K562 (cell line): ENCODE measurements at regions not wholly inside any gene's neighbourhood (a gene's known extent, or its start where the extent isn't known, plus 50 kb on each side); places are given as distances from the start of the nearest gene placed in this dataset.

Experiments used
- ATAC-seq: fragments of 200-7000 bp; cut with Tn5 transposase; 3 replicates; pipeline ENCODE4 v1.9.1; 2020; ENCODE audit warnings: moderate library complexity
- BruUV-seq: library from RNA; stranded (reverse); fragments of 400-500 nt; replicated peaks from 2 replicates; lab custom pipeline; 2021; lab: Mats Ljungman, UMichigan
- CTCF ChIA-PET: fragments of 300-600 bp; formaldehyde crosslinking; extraction: SDS; loops from one replicate; lab custom pipeline; 2021; ENCODE audit warnings: low intra/inter-chr PET ratio; lab: Yijun Ruan, JAX
- POLR2A ChIA-PET: fragments of 300-600, 350-650 bp; sonication (Branson Sonifier 250); formaldehyde crosslinking; extraction: SDS; loops from one replicate; lab custom pipeline; 2021; ENCODE audit warnings: antibody characterized with exemption, inconsistent platforms; lab: Yijun Ruan, JAX
- DNase-seq, 4 experiments: peaks; one replicate each; pipeline versions ENCODE4 v3.0.0 to v3.0.0-alpha.2; 2011 to 2018; ENCODE audit warnings: low spot score in 3 of 4, mixed read lengths in 3 of 4; ENCODE audit errors: extremely low read depth in 1 of 4
- FAIRE-seq: peaks from 2 replicates; lab custom pipeline; 2011; peaks lifted over from hg19 to GRCh38; lab: Jason Lieb, UNC
- H2AFZ ChIP-seq: 2 replicates; pipeline ENCODE4 v1.6.0; 2011; ENCODE audit warnings: low read depth, low read length, control low read depth, inconsistent platforms
- H3K27ac ChIP-seq: fragments of 200-600 bp; 3 replicates; pipeline ENCODE4 v1.8.0; 2011; ENCODE audit warnings: low read depth, mild to moderate bottlenecking, control low read depth, inconsistent platforms, low read length, moderate library complexity, mixed read lengths; ENCODE audit errors: extremely low read depth
- H3K27me3 ChIP-seq, 2 experiments: fragments of 300-600 bp in 1 of 2; 2 replicates in 1 of 2; 3 replicates in 1 of 2; pipeline versions ENCODE4 v1.6.0 to v1.8.0; 2011; ENCODE audit warnings: inconsistent platforms in 2 of 2, low read length in 2 of 2, mild to moderate bottlenecking in 1 of 2, mixed read lengths in 1 of 2, moderate library complexity in 1 of 2; ENCODE audit not compliant: control insufficient read depth in 2 of 2, insufficient read depth in 2 of 2
- H3K36me3 ChIP-seq: fragments of 300-600 bp; 3 replicates; pipeline ENCODE4 v1.8.0; 2011; ENCODE audit warnings: mild to moderate bottlenecking, low read length, inconsistent platforms; ENCODE audit not compliant: control insufficient read depth, insufficient read depth
- H3K4me1 ChIP-seq, 2 experiments: fragments of 200-600 bp in 1 of 2; replicated peaks in 1 of 2; 2 replicates in 1 of 2; 3 replicates in 1 of 2; pipeline versions ENCODE4 v1.5.1 to v1.8.0; 2011; ENCODE audit warnings: inconsistent platforms in 2 of 2, low read length in 2 of 2, mild to moderate bottlenecking in 1 of 2, mixed read lengths in 1 of 2, moderate library complexity in 1 of 2; ENCODE audit not compliant: control insufficient read depth in 2 of 2, insufficient read depth in 2 of 2
- H3K4me2 ChIP-seq: 2 replicates; pipeline ENCODE4 v1.6.1; 2011; ENCODE audit warnings: low read length, control low read depth, inconsistent platforms, mixed read lengths; ENCODE audit not compliant: insufficient read depth
- H3K4me3 ChIP-seq: fragments of 200-600 bp; sonication (generic), shearing (Covaris generic); 2 replicates; pipeline ENCODE4 v1.5.1; 2016; ENCODE audit warnings: control low read depth, inconsistent platforms
- H3K79me2 ChIP-seq: fragments of 200-600 bp; 3 replicates; pipeline ENCODE4 v1.8.0; 2011; ENCODE audit warnings: low read length, inconsistent platforms; ENCODE audit not compliant: control insufficient read depth, insufficient read depth
- H3K9ac ChIP-seq, 2 experiments: 2 replicates each; pipeline versions ENCODE4 v1.6.0 to v1.6.1; 2011; ENCODE audit warnings: low read depth in 2 of 2, low read length in 2 of 2, control low read depth in 1 of 2, inconsistent platforms in 1 of 2, mild to moderate bottlenecking in 1 of 2, mixed read lengths in 1 of 2; ENCODE audit not compliant: insufficient read depth in 1 of 2
- H3K9me1 ChIP-seq: one replicate; pipeline ENCODE4 v1.6.0; 2011; ENCODE audit warnings: inconsistent platforms, mild to moderate bottlenecking, low read length, moderate library complexity; ENCODE audit not compliant: control insufficient read depth, insufficient read depth
- H3K9me3 ChIP-seq: replicated peaks from 2 replicates; pipeline ENCODE4 v1.5.1; 2011; ENCODE audit warnings: low read depth, low read length, inconsistent platforms; ENCODE audit not compliant: control insufficient read depth, insufficient read depth
- H4K20me1 ChIP-seq: replicated peaks from 2 replicates; pipeline ENCODE4 v1.6.1; 2011; ENCODE audit warnings: low read length, inconsistent platforms, mixed read lengths; ENCODE audit not compliant: control insufficient read depth, insufficient read depth
- COPS2 ChIP-seq: fragments of 450-650 bp; conservative IDR thresholded peaks from 2 replicates; pipeline ENCODE4 v1.6.1; 2016; ENCODE audit warnings: mild to moderate bottlenecking, moderate library complexity
- ELF1 ChIP-seq: fragments of 200-800 bp; sonication (Bioruptor generic); IDR thresholded peaks from 2 replicates; pipeline ENCODE4 v1.6.1; 2016; ENCODE audit warnings: missing genetic modification characterization, missing compliant biosample characterization
- FOXJ3 ChIP-seq: sonication (generic); formaldehyde crosslinking; IDR thresholded peaks from 2 replicates; pipeline ENCODE4 v1.4.0; 2020; ENCODE audit warnings: mild to moderate bottlenecking, missing genetic modification reagents
- JUN ChIP-seq, 2 experiments: sonication (generic) in 1 of 2; formaldehyde crosslinking in 1 of 2; IDR thresholded peaks; 2 replicates each; pipeline versions ENCODE4 v1.6.1 to v1.8.0; 2012 to 2022; ENCODE audit warnings: borderline replicate concordance in 2 of 2, mild to moderate bottlenecking in 2 of 2, improper control_type of control experiment in 1 of 2, low read depth in 1 of 2, low read length in 1 of 2, missing genetic modification reagents in 1 of 2
- NFE2L1 ChIP-seq: fragments of 450-650 bp; IDR thresholded peaks from 2 replicates; pipeline ENCODE4 v1.6.1; 2016; ENCODE audit warnings: missing genetic modification characterization, low read depth, mild to moderate bottlenecking, missing compliant biosample characterization, moderate library complexity, borderline replicate concordance
- PHB ChIP-seq: fragments of 250-450 bp; sonication (Bioruptor Pico); IDR thresholded peaks from 2 replicates; pipeline ENCODE4 v1.5.0; 2021
- PTBP1 ChIP-seq: fragments of 200-400 bp; formaldehyde crosslinking; IDR thresholded peaks from 2 replicates; pipeline ENCODE4 v1.6.1; 2017; ENCODE audit warnings: low read depth, low read length
- RFX7 ChIP-seq: fragments of 250-450 bp; sonication (Bioruptor Pico); IDR thresholded peaks from 2 replicates; pipeline ENCODE4 v1.5.1; 2021; ENCODE audit warnings: mild to moderate bottlenecking
- SIRT6 ChIP-seq: IDR thresholded peaks from one replicate; pipeline ENCODE4 v1.6.1; 2012; ENCODE audit warnings: low read depth, mild to moderate bottlenecking, control low read depth, inconsistent platforms, low read length, moderate library complexity
- SMAD2 ChIP-seq: fragments of 150-350 bp; IDR thresholded peaks from 2 replicates; pipeline ENCODE4 v1.6.1; 2014; ENCODE audit warnings: low read depth, mild to moderate bottlenecking, low read length
- ZKSCAN3 ChIP-seq: fragments of 250-450 bp; sonication (Bioruptor Pico); IDR thresholded peaks from 2 replicates; pipeline ENCODE4 v1.4.0; 2020
- ZNF175 ChIP-seq: fragments of 200-800 bp; sonication (Bioruptor generic); IDR thresholded peaks from 2 replicates; pipeline ENCODE4 v1.6.1; 2016; ENCODE audit warnings: low read depth, mild to moderate bottlenecking, missing genetic modification characterization, missing compliant biosample characterization
- ZNF431 ChIP-seq: sonication (generic); formaldehyde crosslinking; IDR thresholded peaks from 2 replicates; pipeline ENCODE4 v1.8.0; 2022; ENCODE audit warnings: mild to moderate bottlenecking, missing genetic modification reagents
- WGBS: fragments of 100-300 bp; shearing (Covaris generic); methylation state at CpG from one replicate; pipeline ENCODE4 v1.1.6; 2016; ENCODE audit warnings: low coverage, mixed read lengths; ENCODE audit not compliant: insufficient coverage; ENCODE audit errors: missing lambda C conversion rate; 5-methylcytosine and 5-hydroxymethylcytosine counted together
- in situ Hi-C: fragments of 300-500 bp; cut with MboI; formaldehyde crosslinking; loops from 4 replicates; pipeline ENCODE4 v1.15.0; 2018; ENCODE audit warnings: inconsistent platforms, mixed read lengths
- intact Hi-C: fragments of 100-400 bp; cut with micrococcal nuclease; formaldehyde crosslinking; loops from 2 replicates; pipeline ENCODE4 v1.14.2; 2022

GRCh38 chr2:234676783-234677450 lies 180.0 kb upstream of the ARL4C start:
- in situ Hi-C loops: no loop called here
- FAIRE-seq: no peak

More at GRCh38 chr2:234676783-234677450, 180.0 kb upstream of the ARL4C start:
- no peak overlapping the region for H3K4me2 ChIP-seq
- BruUV-seq: no TSS peak
- no peaks in the 10 kb centered on the region for H3K79me2 ChIP-seq
- POLR2A ChIA-PET: no interaction called here
- no peak overlapping the region for H3K4me3 ChIP-seq
- intact Hi-C loops: no loop called here
- WGBS: 2% methylated on average over 8 of the region's 8 CpGs
- no peaks in the 10 kb centered on the region for H3K9me3 ChIP-seq
- no peaks in the 10 kb centered on the region for H4K20me1 ChIP-seq
- no peak overlapping the region for H3K9ac ChIP-seq
- CTCF ChIA-PET: no interaction called here
- no peak for ATAC-seq
- TF ChIP-seq ZKSCAN3 (no peak), NFE2L1 (no peak), SIRT6 (no peak), SMAD2 (no peak), RFX7 (CRISPR knock-in tag) (no peak), PHB (no peak), PTBP1 (no peak), JUN (IDR thresholded peaks at IDR 0.05; ENCODE audit: borderline replicate concordance, low read depth, low read length) (no peak), JUN (CRISPR knock-in tag; IDR thresholded peaks at IDR 0.05; ENCODE audit: borderline replicate concordance) (no peak), FOXJ3 (CRISPR knock-in tag) (no peak), COPS2 (no peak), ZNF175 (CRISPR knock-in tag) (no peak), ZNF431 (CRISPR knock-in tag) (no peak), ELF1 (tag) (no peak)
- no peak overlapping the region for H2AFZ ChIP-seq
- no peak for DNase-seq
- H3K36me3 ChIP-seq: no peaks in the 10 kb centered on the region
- no peaks in the 10 kb centered on the region for H3K4me1 ChIP-seq
- H3K27me3 ChIP-seq: no peaks in the 10 kb centered on the region
- no peak overlapping the region for H3K27ac ChIP-seq
- no peaks in the 10 kb centered on the region for H3K9me1 ChIP-seq
